ENCODE measurements at regions not wholly inside any gene's neighbourhood (a gene's known extent, or its start where the extent isn't known, plus 50 kb on each side); places are given as distances from the start of the nearest gene placed in this dataset.
A peak's percentile ranks its signal among the peaks of the same experiment; 100 is the strongest.

- peaks cover 5% of the 10 kb centered on the region for H3K27me3 Mint-ChIP-seq (ENCODE audit: insufficient read depth, low read depth, poor library complexity)
- Histone ChIP-seq H3K4me3 (no peak overlapping the region), H3F3A (replicated peaks; ENCODE audit: low read depth) (no peaks in the 10 kb centered on the region), H3K9me2 (ENCODE audit: insufficient read depth) (0 out of 2 replicates have a peak, but pooled peaks cover 4% of the 10 kb centered on the region), H3K4me1 (ENCODE audit: insufficient read depth) (peaks cover 4% of the 10 kb centered on the region; the same call in 1 of the 2 replicates), H3K36me3 (ENCODE audit: insufficient read depth) (no peaks in the 10 kb centered on the region), H3K27me3 (ENCODE audit: insufficient read depth) (no peaks in the 10 kb centered on the region), H2AFZ (peak overlapping the region; percentile 49; the same call in 1 of the 2 replicates), H3K4me2 (no peak overlapping the region; the same call in 1 of the 2 replicates), H3K79me2 (replicated peaks; ENCODE audit: insufficient read depth) (no peaks in the 10 kb centered on the region), H4K20me1 (replicated peaks; ENCODE audit: insufficient read depth) (no peaks in the 10 kb centered on the region), H3K27ac (ENCODE audit: low read depth) (no peak overlapping the region)
- H3K36me3 Mint-ChIP-seq (ENCODE audit: low read depth), result no peaks in the 10 kb centered on the region
- TF ChIP-seq ETS1 (IDR thresholded peaks at IDR 0.05), result no peak
- TF ChIP-seq STAT1 (IDR thresholded peaks at IDR 0.05; ENCODE audit: unreplicated experiment), result no peak
- no peak for TF ChIP-seq NANOG (IDR thresholded peaks at IDR 0.05; ENCODE audit: borderline replicate concordance)
- no peak for TF ChIP-seq ZNF462 (CRISPR knock-in tag; IDR thresholded peaks at IDR 0.05)
- no peak for TF ChIP-seq REST (IDR thresholded peaks at IDR 0.05; ENCODE audit: unreplicated experiment)
- no peak for TF ChIP-seq CTCF (conservative IDR thresholded peaks at IDR 0.05; ENCODE audit: low read depth in 2 of 2)
- no peak for TF ChIP-seq CREB1 (CRISPR knock-in tag; IDR thresholded peaks at IDR 0.05; ENCODE audit: low read depth)
- TF ChIP-seq EZH2 (IDR thresholded peaks at IDR 0.05; ENCODE audit: low read depth, unreplicated experiment), result no peak
- TF ChIP-seq EZH2phosphoT487 (IDR thresholded peaks at IDR 0.05; ENCODE audit: unreplicated experiment), result no peak
- peaks cover 7% of the 10 kb centered on the region for H3K4me1 Mint-ChIP-seq
- DNase-seq (ENCODE audit: low spot score), result no peak
- no peak for ATAC-seq
- H3K27ac Mint-ChIP-seq, result peak overlapping the region; percentile 18; the same call in 1 of the 2 replicates
- H3K9me3 Mint-ChIP-seq, result peaks cover 4% of the 10 kb centered on the region; the same call in 1 of the 3 replicates
- H3K4me3 Mint-ChIP-seq, result no peak overlapping the region
These were observed 382.6 kb upstream of the GOT2 start for GRCh38 chr16:59116744-59117143.
